ENCODE measurements at regions not wholly inside any gene's neighbourhood (a gene's known extent, or its start where the extent isn't known, plus 50 kb on each side); places are given as distances from the start of the nearest gene placed in this dataset.

- Histone ChIP-seq H3K4me1 (ENCODE audit: control insufficient read depth, insufficient read depth, low read length, poor library complexity, severe bottlenecking) (no peaks in the 10 kb centered on the region), H3K36me3 (ENCODE audit: control insufficient read depth, insufficient read depth, low read length) (no peaks in the 10 kb centered on the region), H3K27me3 (replicated peaks; ENCODE audit: control insufficient read depth, insufficient read depth, low read length, poor library complexity, severe bottlenecking) (no peaks in the 10 kb centered on the region), H3K9me3 (ENCODE audit: control insufficient read depth, low read length) (no peaks in the 10 kb centered on the region), H3K27ac (ENCODE audit: insufficient read depth, low read length, poor library complexity, severe bottlenecking) (no peak overlapping the region), H3K4me3 (ENCODE audit: insufficient read depth, low read depth, low read length, poor library complexity, severe bottlenecking) (no peak overlapping the region)
- DNase-seq = no peak
These were observed 90.2 kb upstream of the RESF1 start for GRCh38 chr12:31868965-31869364.

DNA sequence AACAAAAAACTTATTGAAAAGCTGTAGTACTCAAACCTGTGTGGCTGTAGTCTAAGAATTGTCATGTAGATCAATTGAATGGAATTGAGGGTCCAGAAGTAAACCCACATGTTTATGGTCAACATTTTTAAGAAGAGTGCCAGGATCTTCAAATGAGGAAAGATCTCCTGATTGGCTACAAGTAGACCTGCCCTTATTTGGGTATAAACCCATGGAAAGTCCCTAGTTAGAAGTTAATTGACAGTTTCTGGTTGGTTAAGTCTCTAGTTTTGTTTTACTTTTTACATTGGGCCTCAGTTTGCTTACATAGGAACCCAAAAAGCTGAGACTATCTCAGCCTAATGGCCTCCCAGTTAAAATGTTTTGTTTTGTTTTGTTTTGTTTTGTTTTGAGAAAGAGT is 91.9 kb upstream of the RESF1 start:
- no peak overlapping the region for H3K27ac ChIP-seq (ENCODE audit: insufficient read depth, low read length, poor library complexity, severe bottlenecking)
- no peak overlapping the region for H3K4me3 ChIP-seq (ENCODE audit: insufficient read depth, low read depth, low read length, poor library complexity, severe bottlenecking)
- H3K27me3 ChIP-seq (replicated peaks; ENCODE audit: control insufficient read depth, insufficient read depth, low read length, poor library complexity, severe bottlenecking) = no peaks in the 10 kb centered on the region
- H3K36me3 ChIP-seq (ENCODE audit: control insufficient read depth, insufficient read depth, low read length) = no peaks in the 10 kb centered on the region
- DNase-seq = no peak
- no peaks in the 10 kb centered on the region for H3K4me1 ChIP-seq (ENCODE audit: control insufficient read depth, insufficient read depth, low read length, poor library complexity, severe bottlenecking)
- no peaks in the 10 kb centered on the region for H3K9me3 ChIP-seq (ENCODE audit: control insufficient read depth, low read length)

- H3K4me3 ChIP-seq (ENCODE audit: insufficient read depth, low read depth, low read length, poor library complexity, severe bottlenecking) = no peak overlapping the region
- H3K27me3 ChIP-seq (replicated peaks; ENCODE audit: control insufficient read depth, insufficient read depth, low read length, poor library complexity, severe bottlenecking) = no peaks in the 10 kb centered on the region
- no peaks in the 10 kb centered on the region for H3K9me3 ChIP-seq (ENCODE audit: control insufficient read depth, low read length)
- DNase-seq = no peak
- H3K4me1 ChIP-seq (ENCODE audit: control insufficient read depth, insufficient read depth, low read length, poor library complexity, severe bottlenecking) = no peaks in the 10 kb centered on the region
- H3K27ac ChIP-seq (ENCODE audit: insufficient read depth, low read length, poor library complexity, severe bottlenecking) = no peak overlapping the region
- no peaks in the 10 kb centered on the region for H3K36me3 ChIP-seq (ENCODE audit: control insufficient read depth, insufficient read depth, low read length)
These were observed 92.7 kb upstream of the RESF1 start for GRCh38 chr12:31866523-31866922.

GRCh38 chr12:31865023-31865422 is 94.2 kb upstream of the RESF1 start:
- Histone ChIP-seq H3K27me3 (replicated peaks; ENCODE audit: control insufficient read depth, insufficient read depth, low read length, poor library complexity, severe bottlenecking) (no peaks in the 10 kb centered on the region), H3K27ac (ENCODE audit: insufficient read depth, low read length, poor library complexity, severe bottlenecking) (no peak overlapping the region), H3K4me3 (ENCODE audit: insufficient read depth, low read depth, low read length, poor library complexity, severe bottlenecking) (no peak overlapping the region), H3K36me3 (ENCODE audit: control insufficient read depth, insufficient read depth, low read length) (no peaks in the 10 kb centered on the region), H3K4me1 (ENCODE audit: control insufficient read depth, insufficient read depth, low read length, poor library complexity, severe bottlenecking) (no peaks in the 10 kb centered on the region), H3K9me3 (ENCODE audit: control insufficient read depth, low read length) (no peaks in the 10 kb centered on the region)
- DNase-seq = no peak

DNA sequence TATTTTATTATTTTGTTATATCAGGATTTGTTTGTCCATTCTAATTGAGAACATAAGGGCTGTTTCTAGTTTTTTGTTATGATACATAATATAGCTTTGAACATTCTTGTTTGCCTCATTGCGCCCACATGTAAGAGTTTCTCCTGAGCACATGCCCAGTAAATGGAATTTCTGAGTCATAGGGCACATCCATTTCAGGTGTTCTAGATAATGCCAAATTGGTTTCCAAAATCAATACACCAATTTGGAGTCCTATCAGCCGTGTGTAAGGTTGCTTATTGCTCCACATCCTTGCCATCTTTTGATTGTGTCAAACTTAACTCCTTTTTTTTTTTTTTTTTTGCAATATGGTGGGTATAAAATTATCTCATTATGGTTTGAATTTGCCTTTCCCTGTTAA is 97.9 kb upstream of the RESF1 start:
- H3K27ac ChIP-seq (ENCODE audit: insufficient read depth, low read length, poor library complexity, severe bottlenecking) = no peak overlapping the region
- H3K4me3 ChIP-seq (ENCODE audit: insufficient read depth, low read depth, low read length, poor library complexity, severe bottlenecking) = no peak overlapping the region
- DNase-seq = no peak
- H3K36me3 ChIP-seq (ENCODE audit: control insufficient read depth, insufficient read depth, low read length) = no peaks in the 10 kb centered on the region
- H3K4me1 ChIP-seq (ENCODE audit: control insufficient read depth, insufficient read depth, low read length, poor library complexity, severe bottlenecking) = no peaks in the 10 kb centered on the region
- no peaks in the 10 kb centered on the region for H3K27me3 ChIP-seq (replicated peaks; ENCODE audit: control insufficient read depth, insufficient read depth, low read length, poor library complexity, severe bottlenecking)
- H3K9me3 ChIP-seq (ENCODE audit: control insufficient read depth, low read length) = no peaks in the 10 kb centered on the region

GRCh38 chr12:31860401-31860800 is 98.8 kb upstream of the RESF1 start:
- Histone ChIP-seq H3K4me1 (ENCODE audit: control insufficient read depth, insufficient read depth, low read length, poor library complexity, severe bottlenecking) (no peaks in the 10 kb centered on the region), H3K9me3 (ENCODE audit: control insufficient read depth, low read length) (no peaks in the 10 kb centered on the region), H3K27me3 (replicated peaks; ENCODE audit: control insufficient read depth, insufficient read depth, low read length, poor library complexity, severe bottlenecking) (no peaks in the 10 kb centered on the region), H3K27ac (ENCODE audit: insufficient read depth, low read length, poor library complexity, severe bottlenecking) (no peak overlapping the region), H3K4me3 (ENCODE audit: insufficient read depth, low read depth, low read length, poor library complexity, severe bottlenecking) (no peak overlapping the region), H3K36me3 (ENCODE audit: control insufficient read depth, insufficient read depth, low read length) (no peaks in the 10 kb centered on the region)
- no peak for DNase-seq

- Histone ChIP-seq H3K4me1 (ENCODE audit: control insufficient read depth, insufficient read depth, low read length, poor library complexity, severe bottlenecking) (no peaks in the 10 kb centered on the region), H3K4me3 (ENCODE audit: insufficient read depth, low read depth, low read length, poor library complexity, severe bottlenecking) (no peak overlapping the region), H3K9me3 (ENCODE audit: control insufficient read depth, low read length) (no peaks in the 10 kb centered on the region), H3K36me3 (ENCODE audit: control insufficient read depth, insufficient read depth, low read length) (no peaks in the 10 kb centered on the region), H3K27me3 (replicated peaks; ENCODE audit: control insufficient read depth, insufficient read depth, low read length, poor library complexity, severe bottlenecking) (no peaks in the 10 kb centered on the region), H3K27ac (ENCODE audit: insufficient read depth, low read length, poor library complexity, severe bottlenecking) (no peak overlapping the region)
- DNase-seq = no peak
These were observed 99.8 kb upstream of the RESF1 start for GRCh38 chr12:31859232-31859977.

- no peaks in the 10 kb centered on the region for H3K4me1 ChIP-seq (ENCODE audit: control insufficient read depth, insufficient read depth, low read length, poor library complexity, severe bottlenecking)
- no peak overlapping the region for H3K4me3 ChIP-seq (ENCODE audit: insufficient read depth, low read depth, low read length, poor library complexity, severe bottlenecking)
- H3K27me3 ChIP-seq (replicated peaks; ENCODE audit: control insufficient read depth, insufficient read depth, low read length, poor library complexity, severe bottlenecking) = no peaks in the 10 kb centered on the region
- no peaks in the 10 kb centered on the region for H3K9me3 ChIP-seq (ENCODE audit: control insufficient read depth, low read length)
- no peak overlapping the region for H3K27ac ChIP-seq (ENCODE audit: insufficient read depth, low read length, poor library complexity, severe bottlenecking)
- no peak for DNase-seq
- H3K36me3 ChIP-seq (ENCODE audit: control insufficient read depth, insufficient read depth, low read length) = no peaks in the 10 kb centered on the region
These were observed 103.8 kb upstream of the RESF1 start for GRCh38 chr12:31855427-31855826.

DNA sequence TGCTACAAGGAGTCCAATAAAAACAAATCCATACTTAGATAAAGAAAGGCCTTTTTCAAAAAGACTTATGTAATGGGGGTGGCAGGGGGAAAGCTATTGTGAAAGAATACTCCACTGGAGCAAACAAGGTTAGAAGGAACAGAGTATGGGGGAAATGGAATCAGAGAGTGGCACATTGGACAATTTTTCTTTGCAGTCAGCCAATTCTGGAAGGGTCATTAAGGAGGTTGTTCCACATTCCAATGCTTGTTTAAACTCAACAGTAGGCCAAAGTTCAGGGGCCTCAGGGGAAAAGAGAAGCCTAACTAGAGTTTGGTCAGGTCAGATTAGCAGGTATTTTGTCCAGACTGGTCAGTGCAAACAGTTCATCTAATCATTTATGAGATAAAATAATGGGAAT is 105.2 kb upstream of the RESF1 start:
- Histone ChIP-seq H3K36me3 (ENCODE audit: control insufficient read depth, insufficient read depth, low read length) (no peaks in the 10 kb centered on the region), H3K27ac (ENCODE audit: insufficient read depth, low read length, poor library complexity, severe bottlenecking) (no peak overlapping the region), H3K4me1 (ENCODE audit: control insufficient read depth, insufficient read depth, low read length, poor library complexity, severe bottlenecking) (no peaks in the 10 kb centered on the region), H3K9me3 (ENCODE audit: control insufficient read depth, low read length) (no peaks in the 10 kb centered on the region), H3K4me3 (ENCODE audit: insufficient read depth, low read depth, low read length, poor library complexity, severe bottlenecking) (no peak overlapping the region), H3K27me3 (replicated peaks; ENCODE audit: control insufficient read depth, insufficient read depth, low read length, poor library complexity, severe bottlenecking) (no peaks in the 10 kb centered on the region)
- DNase-seq = no peak

GRCh38 chr12:31853520-31853919 is 105.7 kb upstream of the RESF1 start:
- H3K9me3 ChIP-seq (ENCODE audit: control insufficient read depth, low read length) = no peaks in the 10 kb centered on the region
- no peaks in the 10 kb centered on the region for H3K4me1 ChIP-seq (ENCODE audit: control insufficient read depth, insufficient read depth, low read length, poor library complexity, severe bottlenecking)
- DNase-seq = no peak
- H3K27ac ChIP-seq (ENCODE audit: insufficient read depth, low read length, poor library complexity, severe bottlenecking) = no peak overlapping the region
- no peaks in the 10 kb centered on the region for H3K36me3 ChIP-seq (ENCODE audit: control insufficient read depth, insufficient read depth, low read length)
- H3K4me3 ChIP-seq (ENCODE audit: insufficient read depth, low read depth, low read length, poor library complexity, severe bottlenecking) = no peak overlapping the region
- no peaks in the 10 kb centered on the region for H3K27me3 ChIP-seq (replicated peaks; ENCODE audit: control insufficient read depth, insufficient read depth, low read length, poor library complexity, severe bottlenecking)
